Neural cell (in vitro differentiated cells): ENCODE measurements at regions not wholly inside any gene's neighbourhood (a gene's known extent, or its start where the extent isn't known, plus 50 kb on each side); places are given as distances from the start of the nearest gene placed in this dataset.

Experiments
- H2AFZ ChIP-seq: fragments of 200-600, 300-800 bp; sonication (generic), shearing (Covaris generic); 2 replicates; pipeline ENCODE4 v1.6.0; 2014; ENCODE audit warnings: low read depth, mild to moderate bottlenecking, antibody characterized with exemption, low read length, moderate library complexity
- H3F3A ChIP-seq: fragments of 200-600 bp; shearing (Covaris generic); 2 replicates; pipeline ENCODE4 v1.6.1; 2016; ENCODE audit warnings: mild to moderate bottlenecking, moderate library complexity, mixed read lengths, antibody characterized with exemption, low read length; ENCODE audit not compliant: insufficient read depth, poor library complexity, severe bottlenecking
- H3K27ac ChIP-seq: fragments of 200-600, 300-800 bp; sonication (generic), shearing (Covaris generic); 2 replicates; pipeline ENCODE4 v1.5.1; 2014; ENCODE audit warnings: mild to moderate bottlenecking, low read length, moderate library complexity
- H3K27me3 ChIP-seq: fragments of 300-800, 200-600 bp; sonication (generic), shearing (Covaris generic); 2 replicates; pipeline ENCODE4 v1.6.0; 2014; ENCODE audit warnings: mild to moderate bottlenecking, low read depth, low read length, moderate library complexity; ENCODE audit not compliant: insufficient read depth
- H3K36me3 ChIP-seq: fragments of 300-800, 200-600 bp; sonication (generic), shearing (Covaris generic); 2 replicates; pipeline ENCODE4 v1.5.1; 2014; ENCODE audit warnings: mild to moderate bottlenecking, antibody characterized with exemption, low read length, moderate library complexity; ENCODE audit not compliant: insufficient read depth
- H3K4me2 ChIP-seq: fragments of 300-800, 200-600 bp; sonication (generic), shearing (Covaris generic); 2 replicates; pipeline ENCODE4 v1.6.0; 2014; ENCODE audit warnings: mild to moderate bottlenecking, low read length
- H3K4me3 ChIP-seq: fragments of 300-800, 200-600 bp; sonication (generic), shearing (Covaris generic); 2 replicates; pipeline ENCODE4 v1.5.1; 2014; ENCODE audit warnings: mild to moderate bottlenecking, low read length, moderate library complexity
- H3K79me2 ChIP-seq: fragments of 200-600 bp; shearing (Covaris generic); replicated peaks from 2 replicates; pipeline ENCODE4 v1.6.0; 2014; ENCODE audit warnings: mild to moderate bottlenecking, low read length, moderate library complexity; ENCODE audit not compliant: insufficient read depth
- H3K9ac ChIP-seq: fragments of 300-800, 200-600 bp; sonication (generic), shearing (Covaris generic); 2 replicates; pipeline ENCODE4 v1.6.1; 2016; ENCODE audit warnings: mild to moderate bottlenecking, low read length, mixed read lengths
- H3K9me2 ChIP-seq: fragments of 200-600 bp; shearing (Covaris generic); 2 replicates; pipeline ENCODE4 v1.6.1; 2016; ENCODE audit warnings: mild to moderate bottlenecking, low read length, mixed read lengths; ENCODE audit not compliant: insufficient read depth
- H3K9me3 ChIP-seq: fragments of 200-600, 300-800 bp; sonication (generic), shearing (Covaris generic); 2 replicates; pipeline ENCODE4 v1.6.1; 2016; ENCODE audit warnings: mild to moderate bottlenecking, mixed run types, low read length, moderate library complexity, mixed read lengths
- H4K20me1 ChIP-seq: fragments of 200-600 bp; shearing (Covaris generic); 2 replicates; pipeline ENCODE4 v1.6.1; 2016; ENCODE audit warnings: mild to moderate bottlenecking, mixed run types; ENCODE audit not compliant: insufficient read depth
- EP300 ChIP-seq: fragments of 450-650 bp; conservative IDR thresholded peaks from 2 replicates; pipeline ENCODE4 v1.6.1; 2014; ENCODE audit warnings: antibody characterized with exemption, mild to moderate bottlenecking, moderate library complexity; ENCODE audit not compliant: poor library complexity, severe bottlenecking
- EZH2 ChIP-seq: fragments of 200-600, 300-800 bp; shearing (Covaris generic), sonication (generic); IDR thresholded peaks from 2 replicates; pipeline ENCODE4 v1.6.1; 2014; ENCODE audit warnings: antibody characterized with exemption, low read length, borderline replicate concordance, mild to moderate bottlenecking; ENCODE audit not compliant: insufficient read depth, poor library complexity, severe bottlenecking
- MXI1 ChIP-seq: fragments of 450-650 bp; conservative IDR thresholded peaks from 2 replicates; pipeline ENCODE4 v1.6.1; 2014; ENCODE audit warnings: antibody characterized with exemption, mild to moderate bottlenecking; ENCODE audit not compliant: poor library complexity, severe bottlenecking
- POLR2AphosphoS5 ChIP-seq: IDR thresholded peaks from 2 replicates; pipeline ENCODE4 v1.6.1; 2012
- RAD21 ChIP-seq: fragments of 450-650 bp; conservative IDR thresholded peaks from 2 replicates; pipeline ENCODE4 v1.6.1; 2014; ENCODE audit warnings: antibody characterized with exemption, mild to moderate bottlenecking, moderate library complexity
- SMC3 ChIP-seq: fragments of 450-650 bp; conservative IDR thresholded peaks from 2 replicates; pipeline ENCODE4 v1.6.1; 2014; ENCODE audit warnings: antibody characterized with exemption, mild to moderate bottlenecking, moderate library complexity; ENCODE audit not compliant: poor library complexity
- TAF1 ChIP-seq: IDR thresholded peaks from 2 replicates; pipeline ENCODE4 v1.6.1; 2012; ENCODE audit warnings: low read depth
- TF ChIP-seq, protein P1 (sequence below): IDR thresholded peaks from 2 replicates; pipeline ENCODE4 v1.6.1; 2012; ENCODE audit warnings: borderline replicate concordance
- TF ChIP-seq, protein P2 (sequence below): fragments of 450-650 bp; IDR thresholded peaks from 2 replicates; pipeline ENCODE4 v1.5.1; 2014; ENCODE audit warnings: antibody characterized with exemption, mild to moderate bottlenecking, moderate library complexity; ENCODE audit not compliant: poor library complexity, severe bottlenecking

DNA sequence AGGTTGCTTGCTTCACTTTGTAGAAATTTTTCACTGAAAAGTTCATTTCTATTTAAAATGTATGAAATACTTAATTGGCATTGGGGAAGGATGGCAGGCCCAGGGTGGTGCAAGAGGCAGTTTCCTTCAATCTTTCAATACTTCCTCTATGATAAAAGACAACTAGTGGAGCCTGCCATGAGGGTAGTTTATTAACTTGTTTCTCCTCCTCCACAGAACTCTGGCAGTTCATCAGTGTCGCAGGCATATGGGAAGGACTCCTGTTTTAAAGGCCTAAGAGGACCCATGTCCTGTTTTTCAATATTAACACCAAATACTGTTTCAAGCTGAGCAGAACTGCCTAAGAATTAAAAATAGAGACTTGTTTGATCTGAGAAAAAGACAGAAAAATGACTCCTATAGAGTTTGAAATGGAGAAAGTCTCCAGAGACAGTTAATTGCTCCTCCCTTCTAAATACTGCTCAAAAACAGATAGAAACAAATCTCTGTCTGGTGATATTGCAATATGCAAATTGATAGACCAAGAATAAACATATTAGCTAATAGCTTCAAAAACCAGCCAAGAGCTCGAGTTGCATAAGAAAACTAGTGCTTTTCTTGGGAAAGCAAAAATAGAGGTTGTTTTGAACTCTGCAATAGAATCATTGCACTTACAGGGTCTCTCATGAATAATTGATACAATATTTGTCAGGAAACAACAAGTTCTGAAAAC is 665.7 kb upstream of the SLC35B3 start:
- Histone ChIP-seq H3K4me3 (no peak overlapping the region), H4K20me1 (no peaks in the 10 kb centered on the region), H3K9me2 (no peaks in the 10 kb centered on the region), H3K36me3 (no peaks in the 10 kb centered on the region), H3K27ac (no peak overlapping the region), H2AFZ (no peak overlapping the region), H3F3A (no peaks in the 10 kb centered on the region), H3K9ac (no peak overlapping the region), H3K9me3 (no peaks in the 10 kb centered on the region), H3K27me3 (peaks cover 59% of the 10 kb centered on the region), H3K4me2 (no peak overlapping the region), H3K79me2 (no peaks in the 10 kb centered on the region)
- no peak for TF ChIP-seq EZH2
- no peak for TF ChIP-seq SMC3
- TF ChIP-seq, protein P1, sequence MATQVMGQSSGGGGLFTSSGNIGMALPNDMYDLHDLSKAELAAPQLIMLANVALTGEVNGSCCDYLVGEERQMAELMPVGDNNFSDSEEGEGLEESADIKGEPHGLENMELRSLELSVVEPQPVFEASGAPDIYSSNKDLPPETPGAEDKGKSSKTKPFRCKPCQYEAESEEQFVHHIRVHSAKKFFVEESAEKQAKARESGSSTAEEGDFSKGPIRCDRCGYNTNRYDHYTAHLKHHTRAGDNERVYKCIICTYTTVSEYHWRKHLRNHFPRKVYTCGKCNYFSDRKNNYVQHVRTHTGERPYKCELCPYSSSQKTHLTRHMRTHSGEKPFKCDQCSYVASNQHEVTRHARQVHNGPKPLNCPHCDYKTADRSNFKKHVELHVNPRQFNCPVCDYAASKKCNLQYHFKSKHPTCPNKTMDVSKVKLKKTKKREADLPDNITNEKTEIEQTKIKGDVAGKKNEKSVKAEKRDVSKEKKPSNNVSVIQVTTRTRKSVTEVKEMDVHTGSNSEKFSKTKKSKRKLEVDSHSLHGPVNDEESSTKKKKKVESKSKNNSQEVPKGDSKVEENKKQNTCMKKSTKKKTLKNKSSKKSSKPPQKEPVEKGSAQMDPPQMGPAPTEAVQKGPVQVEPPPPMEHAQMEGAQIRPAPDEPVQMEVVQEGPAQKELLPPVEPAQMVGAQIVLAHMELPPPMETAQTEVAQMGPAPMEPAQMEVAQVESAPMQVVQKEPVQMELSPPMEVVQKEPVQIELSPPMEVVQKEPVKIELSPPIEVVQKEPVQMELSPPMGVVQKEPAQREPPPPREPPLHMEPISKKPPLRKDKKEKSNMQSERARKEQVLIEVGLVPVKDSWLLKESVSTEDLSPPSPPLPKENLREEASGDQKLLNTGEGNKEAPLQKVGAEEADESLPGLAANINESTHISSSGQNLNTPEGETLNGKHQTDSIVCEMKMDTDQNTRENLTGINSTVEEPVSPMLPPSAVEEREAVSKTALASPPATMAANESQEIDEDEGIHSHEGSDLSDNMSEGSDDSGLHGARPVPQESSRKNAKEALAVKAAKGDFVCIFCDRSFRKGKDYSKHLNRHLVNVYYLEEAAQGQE = no peak
- TF ChIP-seq TAF1 = no peak
- TF ChIP-seq, protein P2, sequence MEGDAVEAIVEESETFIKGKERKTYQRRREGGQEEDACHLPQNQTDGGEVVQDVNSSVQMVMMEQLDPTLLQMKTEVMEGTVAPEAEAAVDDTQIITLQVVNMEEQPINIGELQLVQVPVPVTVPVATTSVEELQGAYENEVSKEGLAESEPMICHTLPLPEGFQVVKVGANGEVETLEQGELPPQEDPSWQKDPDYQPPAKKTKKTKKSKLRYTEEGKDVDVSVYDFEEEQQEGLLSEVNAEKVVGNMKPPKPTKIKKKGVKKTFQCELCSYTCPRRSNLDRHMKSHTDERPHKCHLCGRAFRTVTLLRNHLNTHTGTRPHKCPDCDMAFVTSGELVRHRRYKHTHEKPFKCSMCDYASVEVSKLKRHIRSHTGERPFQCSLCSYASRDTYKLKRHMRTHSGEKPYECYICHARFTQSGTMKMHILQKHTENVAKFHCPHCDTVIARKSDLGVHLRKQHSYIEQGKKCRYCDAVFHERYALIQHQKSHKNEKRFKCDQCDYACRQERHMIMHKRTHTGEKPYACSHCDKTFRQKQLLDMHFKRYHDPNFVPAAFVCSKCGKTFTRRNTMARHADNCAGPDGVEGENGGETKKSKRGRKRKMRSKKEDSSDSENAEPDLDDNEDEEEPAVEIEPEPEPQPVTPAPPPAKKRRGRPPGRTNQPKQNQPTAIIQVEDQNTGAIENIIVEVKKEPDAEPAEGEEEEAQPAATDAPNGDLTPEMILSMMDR = no peak
- no peak for TF ChIP-seq POLR2AphosphoS5
- TF ChIP-seq EP300 = no peak
- no peak for TF ChIP-seq RAD21
- TF ChIP-seq MXI1 = no peak

DNA sequence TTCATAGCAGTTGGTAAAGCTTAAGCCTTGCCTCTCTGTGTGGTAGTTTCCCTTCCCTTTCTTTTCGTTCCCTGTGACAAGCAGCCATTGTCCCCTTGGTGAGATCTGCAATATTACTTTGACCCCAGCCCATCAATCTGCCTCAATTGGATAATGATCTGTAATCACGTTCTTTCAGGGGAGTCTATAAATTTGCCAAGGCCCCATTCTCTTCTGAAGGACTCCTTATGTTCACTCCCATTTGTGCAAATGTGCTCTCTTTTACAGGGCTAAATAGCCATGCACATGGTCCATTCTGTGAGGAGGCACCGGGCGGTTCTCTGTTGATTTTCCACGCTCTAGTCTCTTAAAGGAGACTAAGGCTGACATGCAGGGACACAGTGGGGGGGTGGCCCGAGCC is 660.4 kb upstream of the SLC35B3 start:
- Histone ChIP-seq H3K9ac (no peak overlapping the region), H3K36me3 (no peaks in the 10 kb centered on the region), H3K9me2 (no peaks in the 10 kb centered on the region), H3F3A (no peaks in the 10 kb centered on the region), H3K27ac (peak overlapping the region; percentile 35), H3K4me2 (no peak overlapping the region), H3K4me3 (no peak overlapping the region), H3K27me3 (peaks cover 55% of the 10 kb centered on the region), H2AFZ (no peak overlapping the region), H3K9me3 (no peaks in the 10 kb centered on the region), H4K20me1 (no peaks in the 10 kb centered on the region), H3K79me2 (no peaks in the 10 kb centered on the region)
- TF ChIP-seq POLR2AphosphoS5 (peak; percentile 66), EP300 (no peak), MXI1 (peak; percentile 22), RAD21 (no peak), SMC3 (no peak)
- TF ChIP-seq, protein P1 = no peak
